ENCODE measurements at regions not wholly inside any gene's neighbourhood (a gene's known extent, or its start where the extent isn't known, plus 50 kb on each side); places are given as distances from the start of the nearest gene placed in this dataset.
"Not testable (repeated sequence)": the region's sequence is repeated elsewhere in the genome, so short reads cannot be mapped to it uniquely, and the experiment has no call there.

- DNase-seq: no peak
These were observed 1264.1 kb upstream of the AUTS2 start for GRCh38 chr7:68334216-68334615.

GRCh38 chr7:68334636-68335272 lies 1263.5 kb upstream of the AUTS2 start:
- no peak for DNase-seq

- DNase-seq: no peak
These were observed 1261.7 kb upstream of the AUTS2 start for GRCh38 chr7:68336594-68336993.

- no peak for DNase-seq
These were observed 1249.9 kb upstream of the AUTS2 start for GRCh38 chr7:68348401-68348800.

GRCh38 chr7:68362745-68363518 lies 1235.3 kb upstream of the AUTS2 start:
- no peak for DNase-seq

- no peak for DNase-seq
These were observed 1233.2 kb upstream of the AUTS2 start for GRCh38 chr7:68364886-68365625.

GRCh38 chr7:68371985-68372384 lies 1226.3 kb upstream of the AUTS2 start:
- DNase-seq: no peak

GRCh38 chr7:68376131-68376661 lies 1222.1 kb upstream of the AUTS2 start:
- DNase-seq: no peak

- no peak for DNase-seq
These were observed 1216.5 kb upstream of the AUTS2 start for GRCh38 chr7:68381731-68382130.

GRCh38 chr7:68384581-68384980 lies 1213.7 kb upstream of the AUTS2 start:
- DNase-seq: no peak

GRCh38 chr7:68393051-68393450 lies 1205.2 kb upstream of the AUTS2 start:
- no peak for DNase-seq

GRCh38 chr7:68394131-68394530 lies 1204.1 kb upstream of the AUTS2 start:
- no peak for DNase-seq

GRCh38 chr7:68399991-68400590 lies 1198.2 kb upstream of the AUTS2 start:
- DNase-seq: no peak

GRCh38 chr7:68400783-68401182 lies 1197.5 kb upstream of the AUTS2 start:
- no peak for DNase-seq

- no peak for DNase-seq
These were observed 1197.0 kb upstream of the AUTS2 start for GRCh38 chr7:68401313-68401712.

- no peak for DNase-seq
These were observed 1191.8 kb upstream of the AUTS2 start for GRCh38 chr7:68406480-68406879.

- no peak for DNase-seq
These were observed 1190.8 kb upstream of the AUTS2 start for GRCh38 chr7:68407460-68407859.

GRCh38 chr7:68408873-68409272 lies 1189.4 kb upstream of the AUTS2 start:
- DNase-seq: no peak

GRCh38 chr7:68409851-68410250 lies 1188.4 kb upstream of the AUTS2 start:
- no peak for DNase-seq

GRCh38 chr7:68410693-68411092 lies 1187.6 kb upstream of the AUTS2 start:
- not testable (repeated sequence) for DNase-seq

- DNase-seq: peak; percentile 13
These were observed 1186.5 kb upstream of the AUTS2 start for GRCh38 chr7:68411742-68412141.

GRCh38 chr7:68414631-68415425 lies 1183.4 kb upstream of the AUTS2 start:
- DNase-seq: no peak
